Liver (tissue), 8 donors: ENCODE measurements at regions not wholly inside any gene's neighbourhood (a gene's known extent, or its start where the extent isn't known, plus 50 kb on each side); places are given as distances from the start of the nearest gene placed in this dataset.
"Not testable (repeated sequence)": the region's sequence is repeated elsewhere in the genome, so short reads cannot be mapped to it uniquely, and the experiment has no call there.

Experiments used
- DNase-seq: peaks from one replicate; pipeline ENCODE4 v3.0.0-alpha.2; 2017; ENCODE audit warnings: low spot score
- H3K27ac ChIP-seq, 2 donors: one replicate each; pipeline ENCODE4 v1.7.0; 2013; ENCODE audit warnings: inconsistent platforms in 2 of 2, low read length in 2 of 2, control low read depth in 1 of 2, low read depth in 1 of 2, mild to moderate bottlenecking in 1 of 2
- H3K27me3 ChIP-seq, 4 donors: one replicate each; pipeline versions ENCODE4 v1.6.1 to v1.7.0; 2013; ENCODE audit warnings: low read length in 3 of 4, inconsistent platforms in 1 of 4, mild to moderate bottlenecking in 1 of 4, moderate library complexity in 1 of 4; ENCODE audit not compliant: control insufficient read depth in 4 of 4, insufficient read depth in 4 of 4
- H3K36me3 ChIP-seq, 4 donors: one replicate each; pipeline versions ENCODE4 v1.6.1 to v1.7.0; 2013; ENCODE audit warnings: low read length in 3 of 4, mild to moderate bottlenecking in 3 of 4, low read depth in 1 of 4, moderate library complexity in 1 of 4; ENCODE audit not compliant: control insufficient read depth in 4 of 4, insufficient read depth in 3 of 4
- H3K4me1 ChIP-seq, 4 donors: one replicate each; pipeline versions ENCODE4 v1.6.1 to v1.7.0; 2013; ENCODE audit warnings: low read length in 3 of 4, mild to moderate bottlenecking in 3 of 4, moderate library complexity in 1 of 4; ENCODE audit not compliant: control insufficient read depth in 4 of 4, insufficient read depth in 4 of 4
- H3K4me3 ChIP-seq, 3 donors: one replicate each; pipeline versions ENCODE4 v1.6.1 to v1.7.0; 2013; ENCODE audit warnings: low read length in 3 of 3, control low read depth in 1 of 3, low read depth in 1 of 3, mild to moderate bottlenecking in 1 of 3
- H3K9ac ChIP-seq, 2 donors: one replicate each; pipeline ENCODE4 v1.7.0; 2013; ENCODE audit warnings: low read length in 2 of 2, mild to moderate bottlenecking in 2 of 2, moderate library complexity in 2 of 2, control low read depth in 1 of 2, low read depth in 1 of 2
- H3K9me3 ChIP-seq, 4 donors: one replicate each; pipeline versions ENCODE4 v1.6.1 to v1.7.0; 2013; ENCODE audit warnings: low read length in 3 of 4; ENCODE audit not compliant: control insufficient read depth in 4 of 4
- EGR1 ChIP-seq, 2 donors: IDR thresholded peaks; 2 replicates each; pipeline ENCODE4 v1.6.1; 2016 to 2018; ENCODE audit warnings: antibody characterized with exemption in 2 of 2, low read depth in 2 of 2
- FOXA1 ChIP-seq: IDR thresholded peaks from 2 replicates; pipeline ENCODE4 v1.6.1; 2016; ENCODE audit warnings: antibody characterized with exemption
- FOXA2 ChIP-seq: IDR thresholded peaks from 2 replicates; pipeline ENCODE4 v1.6.1; 2016; ENCODE audit warnings: antibody characterized with exemption
- HNF4A ChIP-seq, 2 donors: conservative IDR thresholded peaks; 2 replicates each; pipeline ENCODE4 v1.6.1; 2016; ENCODE audit warnings: antibody characterized with exemption in 2 of 2, mild to moderate bottlenecking in 2 of 2
- HNF4G ChIP-seq: IDR thresholded peaks from 2 replicates; pipeline ENCODE4 v1.6.1; 2016; ENCODE audit warnings: antibody characterized with exemption
- JUND ChIP-seq, 2 donors: IDR thresholded peaks; 2 replicates each; pipeline ENCODE4 v1.6.1; 2016; ENCODE audit warnings: antibody characterized with exemption in 2 of 2
- NR2F2 ChIP-seq: IDR thresholded peaks from 2 replicates; pipeline ENCODE4 v1.6.1; 2016; ENCODE audit warnings: antibody characterized with exemption
- RAD21 ChIP-seq, 2 donors: IDR thresholded peaks; 2 replicates each; pipeline ENCODE4 v1.6.1; 2016; ENCODE audit warnings: antibody characterized with exemption in 2 of 2, mild to moderate bottlenecking in 2 of 2
- RXRA ChIP-seq, 2 donors: IDR thresholded peaks; 2 replicates each; pipeline ENCODE4 v1.6.1; 2017 to 2018; ENCODE audit warnings: antibody characterized with exemption in 2 of 2, mild to moderate bottlenecking in 1 of 2
- SP1 ChIP-seq: IDR thresholded peaks from 2 replicates; pipeline ENCODE4 v1.6.1; 2018; ENCODE audit warnings: antibody characterized with exemption, mild to moderate bottlenecking
- TAF1 ChIP-seq: conservative IDR thresholded peaks from 2 replicates; pipeline ENCODE4 v1.6.1; 2016; ENCODE audit warnings: antibody characterized with exemption, mild to moderate bottlenecking
- YY1 ChIP-seq: IDR thresholded peaks from 2 replicates; pipeline ENCODE4 v1.6.1; 2016; ENCODE audit warnings: antibody characterized with exemption, mild to moderate bottlenecking
- WGBS: extraction: QIAGEN DNeasy Blood & Tissue Kit; methylation state at CpG from one replicate; pipeline ENCODE4 v1.1.7; 2013; 5-methylcytosine and 5-hydroxymethylcytosine counted together
- TF ChIP-seq, protein P1 (sequence below): fragments of 150-350 bp; IDR thresholded peaks from 2 replicates; pipeline ENCODE4 v1.5.1; 2017; ENCODE audit warnings: improper control_type of control experiment, low read depth, low read length; ENCODE audit not compliant: missing input control
- TF ChIP-seq, protein P2 (sequence below): IDR thresholded peaks from 2 replicates; pipeline ENCODE4 v1.6.1; 2016; ENCODE audit warnings: antibody characterized with exemption
- TF ChIP-seq, protein P3 (sequence below): IDR thresholded peaks from 2 replicates; pipeline ENCODE4 v1.6.1; 2016; ENCODE audit warnings: antibody characterized with exemption
- TF ChIP-seq, protein P4 (sequence below): IDR thresholded peaks from 2 replicates; pipeline ENCODE4 v1.6.1; 2016; ENCODE audit warnings: antibody characterized with exemption
- TF ChIP-seq, protein P5 (sequence below): IDR thresholded peaks from 2 replicates; pipeline ENCODE4 v1.6.1; 2016; ENCODE audit warnings: antibody characterized with exemption, mild to moderate bottlenecking
- donor health status: healthy.
- donor health status: healthy.
- donor health status: healthy.
- donor health status: healthy.
- donor health status: healthy.

DNA sequence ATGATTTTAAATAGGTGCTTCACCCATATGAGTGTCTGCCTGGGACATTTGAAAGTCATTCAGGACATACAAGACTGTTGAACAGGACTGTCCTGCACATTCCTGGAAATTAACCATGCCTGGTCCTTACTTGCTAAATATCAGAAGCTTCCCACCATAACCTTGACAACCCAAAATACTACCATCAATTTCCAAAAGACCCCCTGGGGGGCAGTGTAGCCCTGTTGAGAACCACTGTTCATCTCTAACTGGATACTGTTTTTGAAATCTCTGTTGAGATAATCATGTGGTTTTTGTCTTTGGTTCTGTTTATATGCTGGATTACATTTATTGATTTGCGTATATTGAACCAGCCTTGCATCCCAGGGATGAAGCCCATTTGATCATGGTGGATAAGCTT lies 123.8 kb upstream of the ARHGEF26 start:
- 92% methylated on average over 1 of the region's 1 CpG for WGBS
- H3K27me3 ChIP-seq, H3K4me1 ChIP-seq, H3K4me3 ChIP-seq, H3K27ac ChIP-seq, H3K9ac ChIP-seq, DNase-seq, H3K9me3 ChIP-seq, H3K36me3 ChIP-seq: not testable (repeated sequence)
- TF ChIP-seq, protein P1, sequence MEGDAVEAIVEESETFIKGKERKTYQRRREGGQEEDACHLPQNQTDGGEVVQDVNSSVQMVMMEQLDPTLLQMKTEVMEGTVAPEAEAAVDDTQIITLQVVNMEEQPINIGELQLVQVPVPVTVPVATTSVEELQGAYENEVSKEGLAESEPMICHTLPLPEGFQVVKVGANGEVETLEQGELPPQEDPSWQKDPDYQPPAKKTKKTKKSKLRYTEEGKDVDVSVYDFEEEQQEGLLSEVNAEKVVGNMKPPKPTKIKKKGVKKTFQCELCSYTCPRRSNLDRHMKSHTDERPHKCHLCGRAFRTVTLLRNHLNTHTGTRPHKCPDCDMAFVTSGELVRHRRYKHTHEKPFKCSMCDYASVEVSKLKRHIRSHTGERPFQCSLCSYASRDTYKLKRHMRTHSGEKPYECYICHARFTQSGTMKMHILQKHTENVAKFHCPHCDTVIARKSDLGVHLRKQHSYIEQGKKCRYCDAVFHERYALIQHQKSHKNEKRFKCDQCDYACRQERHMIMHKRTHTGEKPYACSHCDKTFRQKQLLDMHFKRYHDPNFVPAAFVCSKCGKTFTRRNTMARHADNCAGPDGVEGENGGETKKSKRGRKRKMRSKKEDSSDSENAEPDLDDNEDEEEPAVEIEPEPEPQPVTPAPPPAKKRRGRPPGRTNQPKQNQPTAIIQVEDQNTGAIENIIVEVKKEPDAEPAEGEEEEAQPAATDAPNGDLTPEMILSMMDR: peak; percentile 13
- peak; percentile 24 to 40 for TF ChIP-seq RAD21 (IDR thresholded peaks at IDR 0.05)

DNA sequence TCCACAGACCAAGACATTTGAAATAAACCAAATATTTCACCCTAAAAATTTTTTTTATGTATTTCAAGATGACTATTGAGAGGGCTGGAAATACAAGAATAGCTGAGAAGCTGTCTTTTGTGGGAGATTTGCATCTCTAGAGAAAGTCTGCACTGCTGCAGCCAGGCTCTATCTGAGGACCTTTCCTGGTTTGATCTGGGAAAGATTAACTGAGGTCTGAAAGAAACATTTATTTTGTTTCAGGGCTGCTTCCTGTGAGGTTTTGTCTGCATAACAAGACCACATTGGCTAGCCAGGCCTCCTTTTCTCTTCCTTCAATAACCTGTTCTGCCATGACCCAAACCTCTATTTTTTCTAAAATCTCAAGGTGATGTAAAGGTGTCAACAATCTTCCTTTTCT lies 117.5 kb upstream of the ARHGEF26 start:
- no peak overlapping the region for H3K9ac ChIP-seq
- no peaks in the 10 kb centered on the region for H3K36me3 ChIP-seq
- no peak overlapping the region for H3K4me3 ChIP-seq
- peaks cover 0 to 1% (median 0%) of the 10 kb centered on the region in 4 donors for H3K4me1 ChIP-seq
- no peaks in the 10 kb centered on the region for H3K9me3 ChIP-seq
- no peaks in the 10 kb centered on the region for H3K27me3 ChIP-seq
- DNase-seq: no peak
- no peak for TF ChIP-seq RAD21 (IDR thresholded peaks at IDR 0.05)
- TF ChIP-seq FOXA1: no peak
- TF ChIP-seq RXRA (IDR thresholded peaks at IDR 0.05): no peak
- no peak for TF ChIP-seq HNF4G
- TF ChIP-seq JUND (IDR thresholded peaks at IDR 0.05): no peak
- TF ChIP-seq, protein P2, sequence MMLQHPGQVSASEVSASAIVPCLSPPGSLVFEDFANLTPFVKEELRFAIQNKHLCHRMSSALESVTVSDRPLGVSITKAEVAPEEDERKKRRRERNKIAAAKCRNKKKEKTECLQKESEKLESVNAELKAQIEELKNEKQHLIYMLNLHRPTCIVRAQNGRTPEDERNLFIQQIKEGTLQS: no peak
- no peak for TF ChIP-seq EGR1 (IDR thresholded peaks at IDR 0.05; ENCODE audit: low read depth in 2 of 2)
- TF ChIP-seq SP1: no peak
- TF ChIP-seq, protein P3, sequence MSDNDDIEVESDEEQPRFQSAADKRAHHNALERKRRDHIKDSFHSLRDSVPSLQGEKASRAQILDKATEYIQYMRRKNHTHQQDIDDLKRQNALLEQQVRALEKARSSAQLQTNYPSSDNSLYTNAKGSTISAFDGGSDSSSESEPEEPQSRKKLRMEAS: no peak
- TF ChIP-seq HNF4A (conservative IDR thresholded peaks at IDR 0.05): no peak
- TF ChIP-seq TAF1: no peak
- TF ChIP-seq, protein P4, sequence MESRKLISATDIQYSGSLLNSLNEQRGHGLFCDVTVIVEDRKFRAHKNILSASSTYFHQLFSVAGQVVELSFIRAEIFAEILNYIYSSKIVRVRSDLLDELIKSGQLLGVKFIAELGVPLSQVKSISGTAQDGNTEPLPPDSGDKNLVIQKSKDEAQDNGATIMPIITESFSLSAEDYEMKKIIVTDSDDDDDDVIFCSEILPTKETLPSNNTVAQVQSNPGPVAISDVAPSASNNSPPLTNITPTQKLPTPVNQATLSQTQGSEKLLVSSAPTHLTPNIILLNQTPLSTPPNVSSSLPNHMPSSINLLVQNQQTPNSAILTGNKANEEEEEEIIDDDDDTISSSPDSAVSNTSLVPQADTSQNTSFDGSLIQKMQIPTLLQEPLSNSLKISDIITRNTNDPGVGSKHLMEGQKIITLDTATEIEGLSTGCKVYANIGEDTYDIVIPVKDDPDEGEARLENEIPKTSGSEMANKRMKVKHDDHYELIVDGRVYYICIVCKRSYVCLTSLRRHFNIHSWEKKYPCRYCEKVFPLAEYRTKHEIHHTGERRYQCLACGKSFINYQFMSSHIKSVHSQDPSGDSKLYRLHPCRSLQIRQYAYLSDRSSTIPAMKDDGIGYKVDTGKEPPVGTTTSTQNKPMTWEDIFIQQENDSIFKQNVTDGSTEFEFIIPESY: no peak
- TF ChIP-seq NR2F2: no peak
- TF ChIP-seq, protein P5, sequence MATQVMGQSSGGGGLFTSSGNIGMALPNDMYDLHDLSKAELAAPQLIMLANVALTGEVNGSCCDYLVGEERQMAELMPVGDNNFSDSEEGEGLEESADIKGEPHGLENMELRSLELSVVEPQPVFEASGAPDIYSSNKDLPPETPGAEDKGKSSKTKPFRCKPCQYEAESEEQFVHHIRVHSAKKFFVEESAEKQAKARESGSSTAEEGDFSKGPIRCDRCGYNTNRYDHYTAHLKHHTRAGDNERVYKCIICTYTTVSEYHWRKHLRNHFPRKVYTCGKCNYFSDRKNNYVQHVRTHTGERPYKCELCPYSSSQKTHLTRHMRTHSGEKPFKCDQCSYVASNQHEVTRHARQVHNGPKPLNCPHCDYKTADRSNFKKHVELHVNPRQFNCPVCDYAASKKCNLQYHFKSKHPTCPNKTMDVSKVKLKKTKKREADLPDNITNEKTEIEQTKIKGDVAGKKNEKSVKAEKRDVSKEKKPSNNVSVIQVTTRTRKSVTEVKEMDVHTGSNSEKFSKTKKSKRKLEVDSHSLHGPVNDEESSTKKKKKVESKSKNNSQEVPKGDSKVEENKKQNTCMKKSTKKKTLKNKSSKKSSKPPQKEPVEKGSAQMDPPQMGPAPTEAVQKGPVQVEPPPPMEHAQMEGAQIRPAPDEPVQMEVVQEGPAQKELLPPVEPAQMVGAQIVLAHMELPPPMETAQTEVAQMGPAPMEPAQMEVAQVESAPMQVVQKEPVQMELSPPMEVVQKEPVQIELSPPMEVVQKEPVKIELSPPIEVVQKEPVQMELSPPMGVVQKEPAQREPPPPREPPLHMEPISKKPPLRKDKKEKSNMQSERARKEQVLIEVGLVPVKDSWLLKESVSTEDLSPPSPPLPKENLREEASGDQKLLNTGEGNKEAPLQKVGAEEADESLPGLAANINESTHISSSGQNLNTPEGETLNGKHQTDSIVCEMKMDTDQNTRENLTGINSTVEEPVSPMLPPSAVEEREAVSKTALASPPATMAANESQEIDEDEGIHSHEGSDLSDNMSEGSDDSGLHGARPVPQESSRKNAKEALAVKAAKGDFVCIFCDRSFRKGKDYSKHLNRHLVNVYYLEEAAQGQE: no peak
- TF ChIP-seq FOXA2: no peak
- TF ChIP-seq, protein P1: no peak
- no peak for TF ChIP-seq YY1
- H3K27ac ChIP-seq: no peak overlapping the region
